ENCODE measurements at regions not wholly inside any gene's neighbourhood (a gene's known extent, or its start where the extent isn't known, plus 50 kb on each side); places are given as distances from the start of the nearest gene placed in this dataset.

DNA sequence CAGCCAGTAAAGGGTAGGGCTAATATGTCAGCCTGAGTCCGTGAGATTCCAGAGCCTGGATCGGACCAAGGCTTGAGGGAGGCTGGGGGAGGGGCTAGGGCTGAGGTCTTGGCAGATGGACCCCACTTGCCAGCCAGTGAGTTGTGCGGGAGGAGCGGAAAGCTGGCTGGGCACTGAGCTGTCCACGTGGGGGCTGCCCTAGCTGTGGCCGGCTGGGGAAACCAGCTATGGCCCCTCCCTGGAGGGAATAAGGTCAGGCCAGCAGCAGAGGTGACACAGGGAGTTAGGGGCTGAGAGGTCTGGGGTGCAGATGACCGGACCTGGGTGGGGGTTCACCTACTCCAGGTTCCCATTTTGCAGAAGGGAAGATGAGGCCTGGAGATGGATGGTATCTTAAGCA is 77.3 kb downstream of the UNCX start:
- Mint-ChIP-seq H3K27me3 (peaks cover 4% of the 10 kb centered on the region), H3K36me3 (no peaks in the 10 kb centered on the region), H3K9me3 (peaks cover 0 to 2% (median 2%) of the 10 kb centered on the region in 3 donors), H3K27ac (no peak overlapping the region), H3K4me1 (no peaks in the 10 kb centered on the region), H3K4me3 (no peak overlapping the region)

DNA sequence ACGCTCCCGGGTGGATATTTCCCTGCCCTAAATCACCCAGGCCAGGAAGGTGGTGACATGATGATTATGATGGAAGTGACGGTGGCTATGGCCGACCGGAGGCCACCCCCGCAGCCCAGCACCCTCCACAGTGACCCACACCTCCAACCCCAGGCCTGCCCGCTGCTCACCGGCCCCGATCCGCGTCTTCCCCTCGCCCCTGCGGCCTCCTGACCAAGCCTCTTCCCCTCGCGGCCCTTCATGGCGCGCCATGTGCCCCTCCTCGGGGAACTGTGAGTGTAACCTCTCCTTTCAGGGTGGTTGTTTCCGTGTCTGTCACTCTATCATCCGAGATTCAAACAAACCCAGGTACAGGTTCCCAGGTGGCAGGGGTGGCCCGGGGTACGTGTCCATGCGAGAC is 78.3 kb downstream of the UNCX start:
- H3K36me3 Mint-ChIP-seq: no peaks in the 10 kb centered on the region
- peaks cover 0 to 2% (median 2%) of the 10 kb centered on the region in 3 donors for H3K9me3 Mint-ChIP-seq
- H3K4me1 Mint-ChIP-seq: no peaks in the 10 kb centered on the region
- H3K27ac Mint-ChIP-seq: peak overlapping the region in 1 of 3 donors; percentile 44
- H3K27me3 Mint-ChIP-seq: peaks cover 4% of the 10 kb centered on the region
- no peak overlapping the region for H3K4me3 Mint-ChIP-seq

DNA sequence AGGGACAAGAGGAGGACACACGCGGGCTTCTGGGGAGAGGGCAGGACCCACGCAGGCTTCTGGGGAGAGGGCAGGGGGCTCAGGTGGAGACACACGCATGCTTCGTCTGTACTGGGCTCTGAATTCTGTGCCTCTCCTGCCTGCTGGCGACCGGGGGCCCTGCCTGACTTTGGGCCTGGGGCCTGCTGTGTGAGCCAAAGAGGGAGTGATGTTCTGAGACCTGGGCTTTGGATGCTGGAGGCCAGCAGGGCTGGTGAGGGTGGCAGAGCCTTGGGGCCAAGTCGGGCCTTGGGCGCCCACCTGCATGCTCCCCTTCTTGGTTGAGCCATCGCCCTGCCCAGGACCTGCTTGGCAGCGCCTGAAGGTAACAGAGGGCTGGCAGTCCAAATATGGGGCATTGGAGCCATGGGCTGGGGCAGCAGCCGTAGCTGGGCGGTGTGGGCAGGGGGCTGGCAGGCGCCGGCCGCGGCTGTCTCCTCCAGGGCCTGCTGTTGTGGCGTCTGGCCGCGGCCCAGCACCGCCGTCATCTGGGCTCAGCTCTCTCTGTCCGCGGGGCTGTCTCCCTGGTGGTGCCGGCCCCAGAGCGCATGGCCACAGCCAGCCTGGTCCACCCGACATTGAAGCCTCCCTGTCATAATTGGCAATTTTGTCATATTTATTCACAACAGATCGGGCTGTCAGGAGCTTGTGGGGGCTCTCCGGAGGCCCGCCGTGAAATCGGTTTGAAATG is 78.9 kb downstream of the UNCX start:
- Mint-ChIP-seq H3K36me3 (no peaks in the 10 kb centered on the region), H3K9me3 (peaks cover 0 to 2% (median 2%) of the 10 kb centered on the region in 3 donors), H3K4me3 (no peak overlapping the region), H3K4me1 (no peaks in the 10 kb centered on the region), H3K27me3 (peaks cover 4% of the 10 kb centered on the region), H3K27ac (no peak overlapping the region)

DNA sequence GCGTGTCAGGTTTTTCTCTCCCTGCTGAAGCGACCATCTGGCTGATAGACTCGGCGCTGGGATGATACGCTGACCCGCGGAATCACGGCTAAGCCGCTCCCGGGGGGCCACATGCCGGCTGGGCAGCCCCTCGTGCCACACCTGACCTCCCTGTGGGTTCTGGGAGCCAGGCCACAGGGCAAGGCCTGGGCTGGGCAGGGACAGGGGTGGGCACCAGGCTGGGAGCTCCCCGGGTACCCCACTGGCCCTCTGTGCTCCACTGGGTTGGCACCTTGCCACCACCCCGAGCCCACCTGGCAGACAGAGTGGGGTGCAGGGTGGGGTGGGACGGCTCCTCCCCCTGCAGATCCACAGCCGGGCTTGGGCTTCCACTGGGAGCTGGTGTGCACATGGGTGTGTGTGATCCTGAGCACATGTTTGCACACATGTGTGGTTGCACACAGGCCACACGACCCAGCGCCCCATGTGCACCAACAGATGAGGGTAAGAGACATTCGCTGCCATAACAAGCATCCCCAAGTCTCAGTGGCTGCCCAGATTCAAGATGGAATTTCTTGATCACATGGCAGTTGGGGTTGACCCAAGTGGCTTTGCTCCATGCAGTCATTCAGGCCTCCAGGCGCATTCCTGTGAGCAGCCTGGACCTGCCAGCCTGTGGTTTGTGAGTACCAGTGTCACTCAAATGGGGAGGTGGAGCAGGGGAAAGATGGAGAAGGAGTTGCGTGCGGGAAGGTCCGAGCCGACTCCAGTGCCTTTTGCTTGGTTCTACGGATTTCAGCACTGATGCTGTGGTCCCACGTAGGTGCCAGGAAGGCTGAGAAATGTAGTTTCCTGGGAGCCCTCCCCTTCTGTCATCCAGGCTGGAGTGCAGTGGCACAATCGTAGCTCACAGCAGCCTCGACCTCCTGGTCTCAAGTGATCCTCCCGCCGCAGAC is 79.7 kb downstream of the UNCX start:
- Mint-ChIP-seq H3K4me1 (no peaks in the 10 kb centered on the region), H3K27ac (no peak overlapping the region), H3K9me3 (peaks cover 0 to 2% (median 2%) of the 10 kb centered on the region in 3 donors), H3K36me3 (no peaks in the 10 kb centered on the region), H3K4me3 (no peak overlapping the region), H3K27me3 (peaks cover 3% of the 10 kb centered on the region)

DNA sequence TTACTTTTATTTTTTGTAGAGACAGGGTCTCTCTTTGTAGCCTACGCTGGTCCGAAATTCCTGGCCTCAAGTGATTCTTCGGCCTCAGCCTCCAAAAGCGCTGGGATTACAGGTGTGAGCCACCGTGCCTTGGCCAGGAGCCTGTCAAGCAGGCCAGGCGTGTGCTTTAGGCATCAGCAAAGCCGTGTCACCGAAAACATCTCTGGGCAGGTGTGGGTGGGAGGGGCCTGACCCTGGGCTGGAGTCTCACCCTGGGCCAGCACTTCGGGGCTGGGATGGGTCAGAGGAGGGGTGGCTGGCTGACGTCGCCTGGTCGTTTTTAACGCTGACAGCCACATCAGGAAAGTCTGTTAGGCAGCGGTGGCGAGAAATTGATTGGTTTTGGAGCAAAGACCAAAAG is 80.9 kb downstream of the UNCX start:
- no peak overlapping the region for H3K27ac Mint-ChIP-seq
- H3K27me3 Mint-ChIP-seq: no peaks in the 10 kb centered on the region
- no peaks in the 10 kb centered on the region for H3K9me3 Mint-ChIP-seq
- H3K4me1 Mint-ChIP-seq: no peaks in the 10 kb centered on the region
- H3K4me3 Mint-ChIP-seq: no peak overlapping the region
- no peaks in the 10 kb centered on the region for H3K36me3 Mint-ChIP-seq

DNA sequence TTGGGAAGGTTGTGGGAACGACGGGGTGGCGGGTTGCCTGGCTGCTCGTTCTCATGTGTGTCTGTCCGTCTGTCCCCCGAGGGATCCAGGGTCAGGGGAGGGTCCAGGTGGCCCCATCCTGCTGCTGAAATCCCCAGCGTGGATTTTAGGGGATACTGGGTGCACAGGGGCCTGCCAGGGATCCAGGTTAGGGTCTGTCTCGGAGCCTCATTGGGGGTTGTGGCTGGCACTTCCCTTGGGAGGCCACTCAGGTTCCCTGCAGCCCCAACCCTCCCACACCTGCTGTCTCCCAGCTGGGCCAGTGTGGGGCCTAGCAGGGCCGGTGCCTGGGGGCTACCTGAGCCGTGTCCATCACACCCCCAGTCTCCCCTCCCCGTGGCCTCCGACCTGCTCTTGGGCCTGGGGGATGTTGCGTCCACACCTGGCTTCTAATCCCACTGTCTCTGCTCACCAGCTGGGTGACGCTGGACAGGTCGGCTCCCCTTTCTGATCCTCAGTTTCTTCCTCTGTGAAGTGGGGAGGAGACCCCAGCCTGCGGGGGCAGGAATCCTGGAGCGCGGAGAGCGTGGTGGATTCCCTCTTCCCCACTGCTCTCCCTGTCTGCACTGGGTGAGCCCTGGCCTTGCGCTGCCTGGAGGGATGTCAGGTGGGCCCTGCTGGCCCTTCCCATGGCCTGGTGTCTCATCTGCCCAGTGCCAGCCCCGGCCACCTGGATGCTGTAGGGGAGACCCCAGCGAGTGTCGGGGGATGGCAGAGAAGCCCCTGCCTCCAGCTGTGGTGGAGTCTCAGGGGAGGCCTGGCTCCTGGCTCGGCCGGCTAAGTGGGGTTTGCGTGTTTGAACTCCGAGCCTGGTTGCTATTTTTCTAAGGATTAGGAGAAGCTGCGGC is 81.6 kb downstream of the UNCX start:
- Mint-ChIP-seq H3K4me1 (no peaks in the 10 kb centered on the region), H3K27ac (no peak overlapping the region), H3K27me3 (no peaks in the 10 kb centered on the region), H3K4me3 (no peak overlapping the region), H3K36me3 (no peaks in the 10 kb centered on the region), H3K9me3 (no peaks in the 10 kb centered on the region)

DNA sequence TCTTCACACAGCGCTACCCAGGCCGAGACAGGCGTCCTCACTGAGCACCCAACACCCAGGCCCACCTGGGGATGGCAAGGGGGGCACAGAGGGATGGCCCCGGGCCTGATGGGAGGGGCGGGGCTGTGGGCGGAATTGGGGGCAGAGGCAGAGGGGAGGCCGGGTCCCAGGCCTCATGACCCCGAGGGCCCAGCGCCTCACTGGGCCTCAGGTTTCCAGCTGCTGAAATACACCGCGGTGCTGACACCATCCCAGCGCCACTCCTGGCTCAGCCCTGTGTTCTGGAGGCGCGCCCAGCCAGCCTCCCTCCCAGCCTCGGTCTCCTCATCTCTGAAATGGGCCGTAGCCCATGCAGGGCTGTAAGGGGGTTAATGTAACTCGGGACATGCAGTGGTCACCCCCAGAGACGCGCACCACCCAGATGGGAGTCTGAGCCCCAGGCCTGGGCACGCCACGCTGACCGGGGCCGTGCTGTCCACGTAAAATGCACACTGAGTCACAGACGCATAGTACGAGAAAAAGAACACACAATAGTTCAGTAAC is 82.3 kb downstream of the UNCX start:
- Mint-ChIP-seq H3K27me3 (no peaks in the 10 kb centered on the region), H3K9me3 (no peaks in the 10 kb centered on the region), H3K27ac (no peak overlapping the region), H3K36me3 (no peaks in the 10 kb centered on the region), H3K4me1 (no peaks in the 10 kb centered on the region), H3K4me3 (no peak overlapping the region)

DNA sequence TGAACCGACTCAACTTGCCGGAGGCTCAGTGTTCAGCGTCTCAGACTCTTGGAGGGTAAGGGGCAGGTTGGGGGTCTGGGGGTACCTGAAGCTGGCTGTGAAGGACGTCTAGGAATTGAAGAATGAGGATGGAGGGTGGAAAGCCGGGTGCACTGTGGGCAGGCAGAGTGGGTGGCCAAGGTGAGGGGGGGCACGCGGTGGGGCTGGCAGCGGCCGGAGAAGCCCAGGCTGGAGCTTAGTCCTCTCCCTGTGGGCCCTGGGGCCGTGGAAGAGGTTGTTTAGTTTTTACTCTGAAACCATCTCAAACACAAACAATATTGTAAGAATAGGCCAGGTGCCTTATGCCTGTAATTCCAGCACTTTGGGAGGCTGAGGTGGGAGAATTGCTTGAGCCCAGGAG is 83.4 kb downstream of the UNCX start:
- H3K4me3 Mint-ChIP-seq: no peak overlapping the region
- H3K4me1 Mint-ChIP-seq: no peaks in the 10 kb centered on the region
- no peaks in the 10 kb centered on the region for H3K9me3 Mint-ChIP-seq
- H3K27ac Mint-ChIP-seq: no peak overlapping the region
- H3K36me3 Mint-ChIP-seq: no peaks in the 10 kb centered on the region
- no peaks in the 10 kb centered on the region for H3K27me3 Mint-ChIP-seq

DNA sequence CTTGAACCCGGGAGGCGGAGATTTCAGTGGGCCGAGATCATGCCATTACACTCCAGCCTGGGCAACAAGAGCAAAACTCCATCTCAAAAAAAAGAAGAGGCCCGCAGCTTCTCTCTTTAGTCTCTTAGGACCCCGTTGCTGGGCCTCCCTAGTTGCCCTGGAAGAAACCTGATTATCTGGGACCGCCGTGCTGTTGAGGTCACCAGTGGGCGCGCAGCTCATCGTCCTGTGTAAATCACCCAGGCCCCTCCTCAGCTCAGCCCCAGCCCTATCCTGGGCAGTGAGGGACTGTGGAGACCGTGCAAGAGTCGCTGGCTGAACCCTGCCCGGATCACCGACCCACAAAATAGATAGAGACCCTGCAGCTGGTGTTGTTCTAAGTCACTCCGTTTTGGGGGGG is 85.0 kb downstream of the UNCX start:
- Mint-ChIP-seq H3K36me3 (no peaks in the 10 kb centered on the region), H3K27me3 (no peaks in the 10 kb centered on the region), H3K27ac (no peak overlapping the region), H3K9me3 (no peaks in the 10 kb centered on the region), H3K4me1 (no peaks in the 10 kb centered on the region), H3K4me3 (no peak overlapping the region)

DNA sequence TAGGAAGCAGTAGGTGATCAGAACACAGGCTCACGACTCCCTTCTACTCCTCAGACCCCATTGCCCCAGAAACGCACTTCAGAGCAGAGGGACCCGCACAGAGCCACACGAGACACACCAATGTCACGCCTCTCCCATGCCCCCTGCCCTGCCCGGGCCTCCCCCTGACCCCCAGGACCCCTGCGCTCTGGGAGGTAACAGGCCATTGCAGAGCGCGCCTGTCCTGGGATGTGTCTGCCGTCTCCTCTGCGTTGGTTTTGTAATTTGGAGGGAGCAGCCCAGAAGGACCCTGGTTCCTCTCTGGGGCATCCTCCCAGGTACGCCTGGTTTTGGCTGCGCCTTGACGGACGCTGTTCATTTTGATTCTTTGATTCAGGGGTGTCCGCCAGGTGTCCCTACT is 85.4 kb downstream of the UNCX start:
- Mint-ChIP-seq H3K27me3 (no peaks in the 10 kb centered on the region), H3K4me3 (no peak overlapping the region), H3K27ac (no peak overlapping the region), H3K4me1 (no peaks in the 10 kb centered on the region), H3K9me3 (no peaks in the 10 kb centered on the region), H3K36me3 (no peaks in the 10 kb centered on the region)

DNA sequence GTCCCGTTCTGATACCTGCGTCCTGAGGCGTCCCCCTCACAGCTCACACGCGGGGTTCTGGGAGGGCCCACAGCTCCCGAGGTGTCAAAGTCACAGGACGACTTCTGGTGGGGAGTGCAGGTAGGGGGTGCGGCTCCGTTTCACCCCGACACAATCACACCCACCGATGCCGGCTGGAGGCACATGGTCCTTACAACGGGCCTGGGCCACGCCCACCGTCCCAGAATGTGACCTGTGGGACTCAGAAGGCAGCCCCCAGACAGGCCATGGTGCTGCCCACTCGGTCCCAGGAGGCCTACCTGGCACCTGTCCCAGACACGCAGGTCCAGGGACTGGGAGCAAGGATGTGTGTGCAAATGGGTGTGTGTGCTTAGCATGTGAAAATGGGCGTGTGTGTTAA is 86.0 kb downstream of the UNCX start:
- no peaks in the 10 kb centered on the region for H3K36me3 Mint-ChIP-seq
- no peak overlapping the region for H3K4me3 Mint-ChIP-seq
- H3K9me3 Mint-ChIP-seq: no peaks in the 10 kb centered on the region
- no peak overlapping the region for H3K27ac Mint-ChIP-seq
- no peaks in the 10 kb centered on the region for H3K4me1 Mint-ChIP-seq
- H3K27me3 Mint-ChIP-seq: peaks cover 2% of the 10 kb centered on the region

DNA sequence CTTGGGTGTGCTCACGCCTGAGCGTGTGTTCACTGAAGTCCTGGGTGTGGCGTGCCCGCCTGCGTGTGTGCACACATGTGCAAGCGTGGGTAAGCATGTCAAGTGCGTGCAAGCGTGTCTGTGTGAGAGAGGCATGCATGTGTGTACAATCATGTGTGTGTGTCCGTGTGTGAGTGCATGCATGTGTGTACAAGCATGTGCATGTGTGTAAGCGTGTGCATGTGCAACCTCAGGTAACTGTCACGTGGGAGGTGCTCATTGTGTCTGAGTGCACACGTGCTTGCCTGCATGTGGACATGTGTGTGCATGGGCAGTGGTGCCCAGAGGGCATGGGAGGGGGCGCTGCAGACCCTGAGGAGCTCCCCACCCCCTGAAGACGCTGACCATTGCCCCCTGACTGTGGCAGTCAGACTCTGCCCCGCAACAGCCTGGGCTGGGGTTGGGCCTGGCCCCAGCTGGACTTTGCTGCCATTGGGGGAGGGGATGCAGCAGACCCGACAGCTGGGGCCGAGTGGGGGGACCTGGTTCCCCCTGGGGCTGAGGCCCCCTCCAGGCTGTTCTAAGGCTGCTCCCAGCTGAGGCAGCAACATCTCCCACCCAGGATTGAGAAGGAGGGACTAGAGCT is 88.1 kb downstream of the UNCX start:
- Mint-ChIP-seq H3K4me1 (no peaks in the 10 kb centered on the region), H3K36me3 (no peaks in the 10 kb centered on the region), H3K27me3 (peaks cover 7% of the 10 kb centered on the region), H3K27ac (peak overlapping the region in 1 of 3 donors; percentile 19), H3K9me3 (no peaks in the 10 kb centered on the region), H3K4me3 (no peak overlapping the region)

DNA sequence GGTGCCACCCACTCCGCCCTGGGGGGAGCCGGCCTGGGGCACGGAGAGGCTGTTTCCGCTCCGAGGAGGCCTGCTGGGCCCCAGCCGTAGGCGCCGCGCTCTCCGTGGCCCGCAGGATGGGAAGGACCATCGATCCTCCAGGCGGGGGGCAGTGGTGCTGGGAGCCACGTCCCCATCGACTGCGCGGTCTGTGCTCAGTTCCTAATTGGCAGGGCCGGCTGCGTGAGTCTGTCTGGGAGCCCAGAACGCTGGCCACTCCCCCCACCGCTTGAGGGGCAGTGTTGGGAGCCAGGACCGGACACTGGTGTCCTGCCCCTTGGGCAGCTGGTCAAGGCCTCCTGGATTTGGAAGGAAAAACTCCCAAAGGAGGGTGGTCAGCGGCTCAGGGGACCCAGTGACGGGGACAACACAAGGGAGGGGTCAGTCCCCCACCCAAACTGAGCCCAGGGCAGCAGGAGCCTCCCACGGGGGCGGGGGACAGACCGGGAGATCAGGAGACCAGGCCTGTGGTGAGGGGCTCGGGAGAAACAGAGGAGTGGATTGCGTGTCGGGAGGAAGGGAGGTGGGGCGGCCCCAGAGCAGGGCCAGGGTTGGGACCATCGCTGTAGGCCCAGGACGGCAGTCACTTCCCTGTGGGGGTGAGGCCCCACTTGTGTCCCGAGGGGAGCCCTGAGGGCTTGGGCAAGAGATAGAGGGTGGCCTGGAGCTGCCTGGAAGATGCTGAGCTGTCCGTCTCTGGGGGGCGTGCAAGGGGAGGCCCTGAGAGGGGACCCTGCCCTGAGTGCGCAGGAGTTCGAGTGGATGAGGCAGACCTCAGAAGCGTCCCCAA is 89.0 kb downstream of the UNCX start:
- no peak overlapping the region for H3K27ac Mint-ChIP-seq
- no peaks in the 10 kb centered on the region for H3K9me3 Mint-ChIP-seq
- H3K4me3 Mint-ChIP-seq: no peak overlapping the region
- no peaks in the 10 kb centered on the region for H3K4me1 Mint-ChIP-seq
- H3K27me3 Mint-ChIP-seq: peaks cover 7% of the 10 kb centered on the region
- H3K36me3 Mint-ChIP-seq: no peaks in the 10 kb centered on the region
